C4-2B (cell line): ENCODE measurements at regions not wholly inside any gene's neighbourhood (a gene's known extent, or its start where the extent isn't known, plus 50 kb on each side); places are given as distances from the start of the nearest gene placed in this dataset.

ENCODE experiments used
- ZFX ChIP-seq: fragments of 450-650 bp; IDR thresholded peaks from 2 replicates; pipeline ENCODE4 v1.6.1; 2017
- TF ChIP-seq, protein P1 (sequence below): fragments of 450-650 bp; conservative IDR thresholded peaks from 2 replicates; pipeline ENCODE4 v1.5.1; 2017; ENCODE audit warnings: mild to moderate bottlenecking

DNA sequence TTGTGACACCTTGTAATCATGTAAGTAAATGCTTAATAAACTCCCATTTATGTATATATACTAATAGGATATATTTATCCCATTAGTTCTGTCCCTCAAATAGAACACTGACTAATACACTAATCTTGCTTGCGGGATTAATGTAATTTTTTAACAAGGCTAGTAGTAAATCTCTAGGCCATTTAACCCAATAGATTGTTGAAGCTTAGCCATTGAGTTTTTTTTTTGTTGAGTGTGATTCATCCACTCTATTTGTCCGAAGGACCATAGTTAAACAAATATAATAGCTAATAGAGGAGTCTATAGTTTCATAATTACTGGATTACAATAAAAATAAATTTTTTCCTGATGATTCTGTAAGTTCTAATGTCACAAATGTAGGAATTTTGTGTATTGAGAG, 474.4 kb downstream of the CDH9 start:
- TF ChIP-seq, protein P1, sequence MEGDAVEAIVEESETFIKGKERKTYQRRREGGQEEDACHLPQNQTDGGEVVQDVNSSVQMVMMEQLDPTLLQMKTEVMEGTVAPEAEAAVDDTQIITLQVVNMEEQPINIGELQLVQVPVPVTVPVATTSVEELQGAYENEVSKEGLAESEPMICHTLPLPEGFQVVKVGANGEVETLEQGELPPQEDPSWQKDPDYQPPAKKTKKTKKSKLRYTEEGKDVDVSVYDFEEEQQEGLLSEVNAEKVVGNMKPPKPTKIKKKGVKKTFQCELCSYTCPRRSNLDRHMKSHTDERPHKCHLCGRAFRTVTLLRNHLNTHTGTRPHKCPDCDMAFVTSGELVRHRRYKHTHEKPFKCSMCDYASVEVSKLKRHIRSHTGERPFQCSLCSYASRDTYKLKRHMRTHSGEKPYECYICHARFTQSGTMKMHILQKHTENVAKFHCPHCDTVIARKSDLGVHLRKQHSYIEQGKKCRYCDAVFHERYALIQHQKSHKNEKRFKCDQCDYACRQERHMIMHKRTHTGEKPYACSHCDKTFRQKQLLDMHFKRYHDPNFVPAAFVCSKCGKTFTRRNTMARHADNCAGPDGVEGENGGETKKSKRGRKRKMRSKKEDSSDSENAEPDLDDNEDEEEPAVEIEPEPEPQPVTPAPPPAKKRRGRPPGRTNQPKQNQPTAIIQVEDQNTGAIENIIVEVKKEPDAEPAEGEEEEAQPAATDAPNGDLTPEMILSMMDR = no peak
- no peak for TF ChIP-seq ZFX
